GM18505 (cell line): ENCODE measurements at regions not wholly inside any gene's neighbourhood (a gene's known extent, or its start where the extent isn't known, plus 50 kb on each side); places are given as distances from the start of the nearest gene placed in this dataset.

Source experiments
- ATAC-seq: cut with Tn5 transposase; IDR thresholded peaks from one replicate; pipeline ENCODE4 v1.9.1; 2021; ENCODE audit not compliant: unreplicated experiment
- POLR2A ChIP-seq: IDR thresholded peaks from 4 replicates; pipeline ENCODE4 v1.6.1; 2011; ENCODE audit warnings: borderline replicate concordance; ENCODE audit not compliant: insufficient read depth, insufficient read length; ENCODE audit errors: extremely low read depth

- no peak for TF ChIP-seq POLR2A
- no peak for ATAC-seq
These were observed 654.4 kb upstream of the NR5A2 start for GRCh38 chr1:199373139-199373538.

GRCh38 chr1:199377211-199377610 lies 650.3 kb upstream of the NR5A2 start:
- ATAC-seq = no peak
- no peak for TF ChIP-seq POLR2A

GRCh38 chr1:199383793-199384192 lies 643.7 kb upstream of the NR5A2 start:
- no peak for TF ChIP-seq POLR2A
- no peak for ATAC-seq

- no peak for ATAC-seq
- TF ChIP-seq POLR2A = no peak
These were observed 632.7 kb upstream of the NR5A2 start for GRCh38 chr1:199394856-199395255.

GRCh38 chr1:199396456-199396855 lies 631.1 kb upstream of the NR5A2 start:
- no peak for TF ChIP-seq POLR2A
- no peak for ATAC-seq

- ATAC-seq = peak; percentile 88
- no peak for TF ChIP-seq POLR2A
These were observed 627.4 kb upstream of the NR5A2 start for GRCh38 chr1:199399996-199400724.

GRCh38 chr1:199403531-199404116 lies 623.9 kb upstream of the NR5A2 start:
- no peak for TF ChIP-seq POLR2A
- no peak for ATAC-seq

GRCh38 chr1:199404191-199404590 lies 623.3 kb upstream of the NR5A2 start:
- no peak for ATAC-seq
- no peak for TF ChIP-seq POLR2A

- TF ChIP-seq POLR2A = no peak
- no peak for ATAC-seq
These were observed 622.5 kb upstream of the NR5A2 start for GRCh38 chr1:199404976-199405375.

- no peak for ATAC-seq
- TF ChIP-seq POLR2A = no peak
These were observed 621.8 kb upstream of the NR5A2 start for GRCh38 chr1:199405634-199406196.

GRCh38 chr1:199410462-199410861 lies 617.0 kb upstream of the NR5A2 start:
- ATAC-seq = no peak
- no peak for TF ChIP-seq POLR2A

- TF ChIP-seq POLR2A = no peak
- ATAC-seq = no peak
These were observed 616.0 kb upstream of the NR5A2 start for GRCh38 chr1:199411506-199411905.

GRCh38 chr1:199422206-199422605 lies 605.3 kb upstream of the NR5A2 start:
- ATAC-seq = no peak
- TF ChIP-seq POLR2A = no peak

GRCh38 chr1:199447906-199448305 lies 579.6 kb upstream of the NR5A2 start:
- TF ChIP-seq POLR2A = no peak
- ATAC-seq = no peak
